Hematopoietic multipotent progenitor cell treated with erythropoietin and hydrocortisone succinate and interleukin-3 and kit ligand, for 4 days (in vitro differentiated cells): ENCODE measurements at regions not wholly inside any gene's neighbourhood (a gene's known extent, or its start where the extent isn't known, plus 50 kb on each side); places are given as distances from the start of the nearest gene placed in this dataset.

Experiments
- DNase-seq: peaks from one replicate; pipeline ENCODE4 v3.0.0-alpha.2; 2015

DNA sequence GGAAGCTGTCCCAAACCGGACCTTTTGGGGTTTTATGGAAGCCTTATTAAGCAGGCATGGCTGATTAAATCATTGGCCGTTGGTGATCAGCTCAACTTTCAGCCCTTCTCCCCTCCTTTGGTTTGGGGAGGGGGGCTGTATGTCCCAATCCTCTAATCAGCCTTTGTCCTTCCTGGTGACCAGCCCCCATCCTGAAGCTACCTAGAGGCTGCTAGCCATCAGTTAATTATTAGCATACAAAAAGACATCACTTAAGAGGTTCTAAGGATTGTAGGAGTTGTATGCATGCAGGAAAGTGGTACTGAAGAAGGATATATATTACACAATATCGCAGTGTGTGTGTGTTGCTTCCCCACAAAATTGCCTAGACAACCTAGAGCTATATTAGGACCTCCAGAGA lies 553.3 kb upstream of the FZD8 start:
- no peak for DNase-seq

DNA sequence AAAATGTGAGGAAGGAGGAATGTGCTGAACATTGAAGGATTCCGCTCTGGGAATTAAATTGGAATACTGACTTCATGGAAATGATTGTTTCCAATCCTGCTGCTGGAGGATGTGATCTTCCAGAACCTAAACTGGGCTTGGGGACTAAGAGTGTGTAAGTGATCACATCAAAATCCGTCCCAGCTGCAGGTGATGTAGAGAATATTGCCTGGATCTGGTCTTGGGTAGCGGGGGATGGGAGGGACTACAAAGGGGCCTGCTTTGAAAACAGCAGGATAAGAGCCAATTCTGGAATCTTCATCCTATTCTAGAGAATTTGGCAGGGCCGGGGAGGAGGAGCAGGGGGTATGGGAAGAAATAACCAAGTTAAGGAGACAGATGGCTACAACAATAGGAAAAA lies 552.2 kb upstream of the FZD8 start:
- DNase-seq = no peak

DNA sequence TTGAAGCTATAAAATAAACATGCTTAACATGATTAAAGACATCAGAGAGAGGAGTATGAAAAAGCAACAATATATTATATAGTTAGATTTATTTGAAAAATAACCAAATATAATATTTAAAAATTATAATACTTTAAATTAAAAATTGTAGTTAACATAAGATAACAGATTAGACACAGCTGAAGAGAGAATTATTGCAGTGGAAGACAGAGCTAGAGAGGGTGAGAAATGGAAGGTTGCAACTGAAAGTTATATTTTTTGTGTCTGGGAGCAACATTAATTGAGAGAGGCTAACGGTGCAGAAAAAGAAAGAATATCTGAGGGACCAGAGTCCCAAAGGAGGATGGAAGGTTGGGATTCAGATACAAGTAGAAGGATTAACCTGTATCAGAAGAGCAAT lies 548.9 kb upstream of the FZD8 start:
- DNase-seq = no peak

DNA sequence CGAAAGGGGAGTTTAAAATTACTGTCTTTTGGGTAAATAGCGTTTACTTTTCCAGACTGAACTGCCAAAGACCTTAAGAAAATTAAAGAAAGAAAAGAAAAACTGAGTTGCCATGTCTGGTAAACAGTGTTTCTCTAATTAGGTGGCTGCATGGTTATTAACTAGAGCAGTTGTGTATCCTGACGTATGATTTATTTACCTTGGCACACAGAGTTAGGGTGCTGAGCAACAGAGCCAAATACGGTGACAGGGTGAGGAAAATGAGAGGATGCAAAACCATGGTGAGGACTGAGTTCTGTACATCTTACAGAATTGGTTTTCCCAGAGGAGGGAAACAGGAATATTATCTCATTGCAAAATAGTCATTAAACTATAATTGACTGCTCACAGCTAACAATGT lies 546.4 kb upstream of the FZD8 start:
- DNase-seq = no peak

DNA sequence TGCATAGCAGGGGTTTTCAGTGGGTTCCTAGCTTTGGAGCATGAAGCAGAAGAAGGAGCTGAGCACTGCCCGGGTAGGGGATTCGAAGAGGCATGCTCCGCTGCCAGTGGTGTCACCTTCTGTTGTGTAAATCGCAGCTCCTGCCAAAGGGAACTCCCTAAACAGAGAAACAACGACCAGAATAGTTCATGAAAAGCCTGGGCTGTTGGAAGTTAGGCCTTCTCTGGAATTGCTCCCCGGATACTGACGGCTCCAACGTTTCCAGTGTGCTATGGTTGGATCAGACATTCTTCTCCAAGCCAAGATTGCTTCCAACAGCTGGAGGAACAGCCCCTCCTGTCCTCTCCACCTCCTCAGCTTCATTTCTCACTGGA lies 546.0 kb upstream of the FZD8 start:
- DNase-seq = no peak

DNA sequence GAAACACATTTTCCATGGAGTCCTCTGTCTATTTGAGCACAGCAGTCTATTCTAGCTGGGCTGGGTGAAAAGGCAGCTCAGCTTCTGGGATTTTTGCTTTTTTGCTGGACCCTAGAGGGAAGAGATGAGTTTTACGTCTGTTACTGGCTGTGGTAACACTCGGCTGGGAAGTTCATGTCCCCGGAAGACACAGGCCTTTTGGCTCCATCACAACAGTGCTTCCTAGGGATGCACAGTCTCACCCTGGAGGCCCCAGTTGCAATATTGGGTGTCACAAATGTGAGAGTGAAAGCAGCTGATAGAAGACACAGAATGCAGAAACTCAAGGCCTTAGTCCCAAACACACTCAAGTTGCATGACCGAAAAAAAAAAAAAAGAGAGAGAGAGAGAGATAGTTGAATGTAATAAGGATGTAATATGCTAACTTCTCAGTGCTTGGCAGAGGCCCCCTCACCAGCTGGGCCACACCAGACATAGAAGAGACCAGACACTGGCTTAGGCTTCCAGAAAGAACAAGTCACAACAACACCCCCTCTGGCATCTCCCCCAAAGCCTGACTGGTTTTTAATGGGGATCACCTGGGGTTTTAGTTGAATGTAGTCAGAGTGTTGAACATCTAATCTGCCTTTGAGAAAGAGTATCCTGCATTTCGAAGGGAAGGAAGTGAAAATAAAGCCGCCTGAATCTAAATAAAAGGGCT lies 545.4 kb upstream of the FZD8 start:
- DNase-seq = no peak

DNA sequence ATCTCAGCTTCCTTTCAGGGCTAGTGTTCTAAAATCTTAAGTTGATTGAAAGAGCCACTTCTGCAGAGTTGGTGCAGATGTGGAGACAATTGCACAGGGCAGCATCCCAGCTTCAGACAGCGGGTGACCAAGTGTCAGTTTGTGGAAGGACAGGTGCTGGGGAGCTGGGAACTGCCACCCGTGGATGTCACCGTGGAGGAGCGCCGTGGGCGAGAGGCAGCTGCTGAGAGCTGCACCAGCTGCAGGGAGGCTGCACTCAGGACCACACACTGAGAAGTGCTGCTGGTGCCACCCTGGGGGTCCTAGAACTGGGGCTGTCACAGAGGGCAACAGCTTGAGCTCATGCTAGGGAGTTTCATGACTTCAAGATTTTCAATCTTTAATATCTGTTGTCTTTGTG lies 543.0 kb upstream of the FZD8 start:
- DNase-seq = no peak

DNA sequence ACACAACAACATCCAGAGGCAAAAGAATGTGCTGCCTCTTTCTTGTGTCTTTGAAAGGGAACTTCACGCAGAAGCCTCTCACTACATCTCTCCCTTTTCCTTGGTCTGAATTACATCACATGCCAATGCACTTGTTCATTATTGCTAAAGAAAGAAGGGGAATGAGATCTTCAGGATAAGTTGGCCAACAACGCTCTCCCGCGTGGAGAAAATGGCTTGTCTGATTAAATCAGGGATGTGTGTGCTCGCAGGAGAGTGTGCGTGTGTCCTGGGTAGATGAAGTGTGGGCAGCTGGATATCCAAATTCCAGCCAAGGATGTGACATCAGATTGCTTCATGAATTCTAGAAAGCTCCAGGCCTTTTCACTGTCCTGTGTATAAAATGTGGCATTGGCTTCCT lies 541.6 kb upstream of the FZD8 start:
- DNase-seq = no peak

DNA sequence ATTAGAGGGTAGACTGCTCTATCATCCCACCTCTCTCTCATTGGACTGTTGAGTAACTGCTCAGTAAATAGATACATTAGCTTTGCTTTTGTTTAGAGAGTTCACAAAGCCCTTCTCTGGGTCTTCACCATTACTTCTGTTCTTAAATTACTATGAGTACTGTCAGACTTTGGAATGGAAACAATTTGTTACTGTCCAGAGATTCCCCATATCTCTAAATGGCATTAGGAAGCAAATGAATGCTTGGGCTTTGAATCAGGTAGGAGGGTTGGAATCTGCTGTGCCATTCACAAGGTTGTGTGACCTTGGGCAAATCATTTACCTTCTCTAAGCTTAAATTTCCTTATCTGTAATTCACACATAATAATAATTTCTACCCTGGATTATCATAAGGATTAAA lies 541.0 kb upstream of the FZD8 start:
- DNase-seq = no peak

DNA sequence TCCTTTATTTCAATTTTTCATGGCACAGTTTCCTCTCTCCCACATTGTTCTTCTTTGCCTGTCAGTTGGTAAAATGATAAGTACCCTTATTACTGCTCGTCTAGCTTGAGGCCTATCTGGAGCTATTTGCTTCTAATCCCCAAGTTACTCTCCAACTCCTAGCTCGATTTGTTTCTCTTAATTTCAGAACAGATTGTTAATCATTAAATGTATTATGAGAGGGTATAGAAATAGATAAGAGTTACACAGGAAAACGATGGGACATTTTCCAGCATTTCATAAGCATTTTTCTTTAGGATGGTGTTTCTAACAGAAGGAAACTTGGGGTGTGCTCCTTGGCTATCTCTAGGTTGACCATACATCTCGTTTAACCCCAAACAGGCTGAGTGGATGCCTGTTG lies 540.5 kb upstream of the FZD8 start:
- no peak for DNase-seq

DNA sequence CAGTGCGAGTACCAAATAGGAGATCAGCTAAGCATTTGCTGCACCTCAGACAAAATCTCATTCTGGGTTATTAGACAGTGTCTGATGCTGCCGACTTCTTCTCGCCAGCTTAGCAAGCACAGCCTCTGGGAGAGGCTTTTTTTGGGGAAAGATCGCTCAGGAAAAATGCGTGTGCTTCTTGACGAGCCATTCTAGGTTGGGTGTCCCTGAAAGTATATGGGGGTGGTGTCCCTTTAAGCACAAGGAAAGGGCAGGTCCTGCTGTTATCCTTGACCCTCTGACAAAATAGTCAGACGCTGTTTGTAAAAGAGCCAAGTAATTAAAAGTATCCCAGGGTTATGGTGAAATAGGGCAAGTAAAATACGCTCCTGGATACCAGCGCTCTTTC lies 540.1 kb upstream of the FZD8 start:
- DNase-seq = no peak

DNA sequence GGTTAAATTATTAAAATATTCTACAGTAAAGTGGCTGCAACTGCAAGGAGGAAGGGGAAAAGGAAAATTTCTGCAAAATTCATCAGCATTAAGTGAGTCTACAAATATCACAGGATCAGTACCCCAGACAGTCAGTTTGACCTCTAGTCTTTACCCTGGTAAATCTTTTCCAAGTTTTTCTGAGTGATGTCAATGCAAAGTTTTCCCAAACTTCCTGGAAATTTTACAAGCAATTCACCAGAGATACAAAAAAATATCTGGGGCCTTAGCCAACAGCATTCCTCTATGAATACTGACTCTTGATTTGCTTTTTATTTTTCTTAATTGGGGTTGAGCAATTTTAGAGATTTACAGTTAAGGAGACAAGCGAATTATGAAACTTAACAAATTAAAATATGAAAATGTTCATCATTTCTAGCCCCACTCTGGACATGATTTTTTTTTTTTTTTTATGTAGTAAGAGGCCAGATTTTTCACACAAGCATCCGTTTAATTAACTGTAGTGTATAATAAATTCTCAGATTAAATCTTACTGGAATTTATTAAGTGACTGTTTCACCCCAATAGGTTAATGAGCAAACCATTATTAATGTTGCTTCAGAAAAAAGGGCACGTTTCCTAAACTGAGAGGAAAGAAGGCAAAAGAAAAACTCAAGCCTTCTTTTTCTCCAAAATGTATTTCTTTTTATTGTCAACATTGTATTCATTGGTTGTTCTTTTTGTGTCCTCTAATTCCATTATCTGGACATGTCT lies 539.5 kb upstream of the FZD8 start:
- no peak for DNase-seq

DNA sequence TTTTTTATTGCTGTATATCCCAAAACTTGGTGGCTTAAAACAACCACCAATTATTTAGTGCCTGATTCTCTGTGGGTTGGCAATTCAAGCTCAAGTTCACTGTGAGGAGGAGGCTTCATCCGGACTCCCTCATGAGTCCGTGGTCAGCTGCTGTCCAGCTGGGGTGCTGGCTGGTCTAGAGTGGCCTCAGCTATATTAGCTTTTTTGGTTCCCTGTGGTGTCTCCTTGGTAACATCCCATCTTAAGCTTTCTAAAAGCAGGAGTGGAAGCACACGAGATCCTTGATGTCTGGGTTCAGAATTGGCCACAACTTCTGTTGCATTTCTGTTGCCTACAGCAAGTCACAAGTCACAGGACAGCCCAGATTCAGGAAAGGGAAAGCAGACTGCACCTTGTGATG lies 536.5 kb upstream of the FZD8 start:
- no peak for DNase-seq

DNA sequence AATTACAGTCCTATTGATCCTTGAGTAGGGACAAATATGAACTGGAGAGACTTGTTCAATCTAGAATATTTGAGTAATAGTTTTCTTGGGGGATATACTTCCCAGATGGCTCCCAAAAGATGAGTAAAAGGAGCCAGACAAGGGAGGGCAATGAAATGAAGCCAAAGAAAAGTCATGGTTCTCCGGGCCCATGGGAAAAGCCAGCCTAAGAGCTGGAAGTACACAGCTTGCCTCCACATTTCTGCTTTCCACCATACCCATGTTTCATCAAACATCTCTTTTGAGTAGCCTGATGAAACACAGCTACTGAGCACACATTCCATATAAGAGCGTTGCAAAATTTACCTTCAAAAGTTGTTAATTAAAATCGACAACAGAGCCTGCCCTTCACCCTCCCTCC lies 535.0 kb upstream of the FZD8 start:
- no peak for DNase-seq

DNA sequence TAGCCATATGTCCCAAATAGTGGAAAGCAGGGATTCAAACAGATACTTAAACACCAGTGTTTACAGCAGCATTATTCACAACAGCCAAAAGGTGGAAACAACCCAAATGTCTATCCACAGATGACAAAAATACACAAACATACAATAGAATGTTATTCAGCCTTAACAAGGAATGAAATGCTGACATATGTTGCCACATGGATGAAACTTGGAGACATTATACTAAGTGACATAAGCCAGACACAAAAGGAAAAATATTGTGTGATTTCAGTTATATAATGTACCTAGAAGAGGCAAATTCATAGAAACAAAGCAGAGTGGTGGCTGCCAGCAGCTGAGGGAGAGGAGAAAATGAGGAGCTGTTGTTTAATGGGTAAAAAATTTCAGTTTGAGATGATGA lies 533.9 kb upstream of the FZD8 start:
- no peak for DNase-seq

DNA sequence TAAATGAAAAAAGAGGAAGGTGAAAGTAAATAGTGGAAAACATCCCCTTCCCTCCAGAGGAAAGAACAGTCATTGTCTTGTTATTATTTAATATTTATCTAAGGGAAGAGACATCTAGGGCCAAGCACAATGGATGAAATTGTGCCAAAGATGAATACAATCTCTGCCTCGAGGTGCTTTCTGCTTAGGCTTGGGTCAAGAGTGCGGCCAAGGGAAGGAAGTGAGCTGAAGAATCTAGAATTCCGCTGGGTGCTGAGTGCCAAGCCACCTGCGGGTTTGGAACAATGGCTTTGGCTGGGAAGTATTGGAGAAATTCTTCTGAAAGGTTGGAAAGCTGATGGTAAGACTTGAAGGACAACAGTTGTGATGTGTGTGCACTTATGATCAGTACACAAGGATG lies 531.3 kb upstream of the FZD8 start:
- no peak for DNase-seq

DNA sequence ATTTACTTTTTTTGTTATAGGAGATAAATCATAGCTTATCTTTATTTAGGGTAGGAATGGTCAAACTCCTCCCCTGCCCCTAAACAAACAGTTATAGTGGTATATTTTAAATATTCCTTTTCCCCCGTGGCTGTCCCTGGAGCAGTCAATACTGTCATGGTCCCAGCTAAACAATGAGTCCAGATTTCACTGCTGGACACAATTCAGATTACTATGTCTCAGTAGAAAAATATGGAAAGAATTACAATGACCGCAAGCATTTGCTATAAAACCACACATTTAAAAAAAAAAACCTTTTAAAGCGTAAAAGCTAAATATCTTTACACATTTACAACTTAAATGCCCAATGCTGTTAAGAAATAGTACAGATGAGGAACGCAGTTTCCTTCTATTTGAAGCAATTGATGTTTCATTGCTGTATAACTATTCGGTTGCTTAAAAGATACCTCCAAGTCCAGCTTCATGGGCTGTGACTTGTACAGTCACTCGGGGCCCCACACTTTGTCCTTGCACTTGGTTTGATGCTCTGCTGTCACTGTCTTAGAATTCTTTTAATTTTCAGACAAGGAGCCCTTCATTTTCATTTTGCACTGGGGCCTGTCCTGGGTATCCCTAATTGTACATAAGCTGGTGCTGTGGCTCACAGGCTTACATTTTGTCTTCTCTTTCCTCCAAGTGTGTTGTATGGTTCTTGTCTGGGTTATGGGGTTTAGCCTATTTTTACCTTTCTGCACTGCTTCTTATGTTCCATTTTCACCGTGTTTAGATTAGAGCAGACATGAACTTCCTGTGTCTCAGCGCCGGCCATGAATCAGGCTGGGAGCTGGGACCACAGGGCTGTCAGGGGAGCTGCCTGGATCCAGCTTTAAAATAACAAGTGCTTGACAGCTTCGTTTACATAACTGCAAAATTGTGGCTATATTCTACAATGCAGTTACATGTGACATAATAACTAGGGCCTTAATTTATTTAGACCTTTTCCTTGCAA lies 530.2 kb upstream of the FZD8 start:
- DNase-seq = no peak

DNA sequence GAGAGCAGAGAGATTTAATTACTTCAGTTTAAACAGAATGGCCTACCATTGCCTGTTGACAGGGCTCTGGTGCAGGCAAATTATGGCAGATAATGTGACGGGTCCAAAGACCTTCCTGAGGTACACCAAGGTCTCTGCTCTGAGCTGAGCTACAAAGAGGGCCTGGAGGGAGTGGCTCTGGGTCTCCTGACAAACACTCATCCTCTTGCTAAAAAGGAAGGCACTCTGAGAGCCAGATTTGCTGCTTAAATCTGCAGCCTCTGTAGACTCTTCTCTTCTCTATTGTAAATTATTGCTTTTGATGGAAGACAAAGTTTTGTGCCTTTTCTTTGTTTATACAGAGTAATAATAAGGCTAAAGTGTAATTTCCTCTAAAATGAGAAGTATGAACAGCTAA lies 529.5 kb upstream of the FZD8 start:
- DNase-seq = no peak

DNA sequence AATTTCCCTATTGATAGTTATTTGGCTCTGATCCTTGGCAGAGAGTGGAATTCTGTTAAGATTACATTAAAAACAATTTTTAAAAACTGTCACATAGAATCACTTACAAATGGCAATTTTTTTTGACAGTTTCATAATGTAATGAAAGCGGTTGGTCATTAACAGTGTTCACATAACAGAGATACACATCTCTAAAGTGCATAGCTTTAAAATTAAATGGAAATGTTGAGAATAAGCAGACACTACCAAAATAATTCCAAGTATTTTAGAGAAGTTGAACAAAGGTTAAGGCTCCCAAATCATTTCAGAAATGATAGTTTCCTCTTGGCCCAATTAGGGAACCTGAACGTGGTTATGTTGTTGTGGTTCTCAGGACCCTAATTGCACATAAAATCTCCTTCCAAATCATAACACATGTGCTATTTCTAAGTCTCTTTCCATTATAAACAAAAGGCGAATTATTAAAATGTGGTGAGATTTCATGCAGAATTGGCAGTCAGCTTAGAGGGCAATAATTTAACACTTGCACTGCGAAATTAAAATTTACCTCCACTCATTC lies 528.9 kb upstream of the FZD8 start:
- DNase-seq = no peak

DNA sequence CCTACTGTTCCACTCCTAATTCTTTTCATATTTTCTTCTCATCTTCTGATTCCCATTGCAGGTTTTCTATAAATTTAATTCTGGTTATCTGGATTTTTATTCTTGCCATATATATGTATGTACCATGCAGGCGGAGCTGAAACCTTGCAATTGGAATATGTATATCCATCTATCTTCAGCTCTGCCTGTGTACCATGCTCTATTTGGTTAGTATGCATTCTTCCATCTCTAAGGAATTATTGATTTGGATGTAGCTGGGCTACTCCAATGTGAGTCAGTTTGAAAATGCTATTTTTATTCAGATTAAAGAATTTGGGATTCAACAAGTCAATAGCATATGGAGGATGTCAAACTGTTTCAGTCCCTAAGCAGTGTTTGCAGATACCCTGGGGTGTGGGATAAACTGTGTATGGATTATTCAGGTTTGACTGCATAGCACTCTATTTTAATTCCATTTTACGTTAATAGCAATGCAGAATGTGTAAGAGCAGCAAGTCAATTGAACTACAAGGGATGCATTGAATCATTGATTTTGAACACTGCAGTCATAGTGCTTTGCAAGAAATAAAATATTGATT lies 528.1 kb upstream of the FZD8 start:
- no peak for DNase-seq

DNA sequence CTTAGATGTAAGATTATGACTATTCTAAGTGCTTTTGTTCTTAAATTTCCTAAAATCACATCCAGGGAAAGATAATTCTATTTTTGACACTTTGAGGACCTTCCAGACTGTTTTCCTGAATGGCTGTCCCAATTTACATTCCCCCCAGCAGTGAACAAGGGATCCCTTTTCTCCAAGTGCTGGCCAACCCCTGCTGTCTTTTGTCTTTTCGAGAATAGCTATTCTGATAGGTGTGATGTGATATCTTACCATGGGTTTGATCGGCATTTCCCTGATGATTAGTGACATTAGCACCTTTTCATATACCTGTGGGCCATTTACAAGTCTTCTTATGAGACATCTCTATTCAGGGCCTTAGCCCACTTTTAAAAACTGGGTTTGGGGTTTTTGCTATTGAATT lies 526.7 kb upstream of the FZD8 start:
- DNase-seq = no peak

DNA sequence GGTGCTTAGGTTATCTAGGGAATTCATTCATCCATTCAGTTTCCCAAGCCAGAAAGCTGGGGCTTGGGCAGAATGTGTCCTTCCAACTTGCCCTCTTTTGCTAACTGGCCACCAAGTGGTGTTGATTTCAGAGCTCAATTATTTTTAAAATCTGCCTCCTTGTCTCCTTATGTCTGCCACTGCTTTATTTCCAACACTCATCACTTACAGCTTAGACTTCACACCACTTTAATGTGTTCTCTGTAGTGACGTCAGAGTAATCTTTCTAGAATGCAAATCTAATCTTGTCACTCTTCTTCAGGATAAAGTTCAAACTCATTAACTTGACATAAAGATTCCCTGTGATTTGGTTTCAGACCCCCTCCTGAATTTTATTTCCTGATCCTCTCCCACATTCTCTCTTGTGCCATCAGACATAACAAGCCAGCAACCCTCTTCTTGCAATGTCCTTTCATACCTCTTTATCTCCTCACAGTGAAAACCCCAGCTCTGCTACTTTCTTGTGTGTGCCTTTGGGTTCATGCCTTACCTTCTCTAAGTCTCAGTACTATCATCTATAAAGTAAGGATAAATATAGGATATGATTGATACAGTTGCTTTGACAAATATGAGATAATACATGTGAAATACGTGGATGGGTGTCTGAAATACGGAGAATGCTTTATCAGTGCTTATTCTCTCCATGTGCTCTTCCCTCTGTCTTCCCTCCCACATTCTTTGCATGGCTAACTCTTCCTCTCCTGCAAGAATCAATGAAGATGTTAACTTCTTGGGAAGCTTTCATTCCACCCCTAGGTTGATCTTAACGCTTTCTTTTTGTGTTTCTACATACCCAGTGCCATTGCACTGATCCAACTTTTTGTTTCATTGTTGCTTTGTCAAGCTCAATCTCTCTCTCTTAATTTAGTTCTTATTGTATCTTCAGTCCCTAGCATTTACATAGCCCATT lies 522.7 kb upstream of the FZD8 start:
- DNase-seq = no peak
